Stimulated activated CD8-positive, alpha-beta memory T cell treated with anti-CD3 and anti-CD28 coated beads, Interleukin-15, amount 100 ng/mL, for 48 hours (primary cell): ENCODE measurements at regions not wholly inside any gene's neighbourhood (a gene's known extent, or its start where the extent isn't known, plus 50 kb on each side); places are given as distances from the start of the nearest gene placed in this dataset.
"Not testable (repeated sequence)": the region's sequence is repeated elsewhere in the genome, so short reads cannot be mapped to it uniquely, and the experiment has no call there.

Source experiments
- DNase-seq, 2 donors: peaks; one replicate each; pipeline ENCODE4 v3.0.0-alpha.2; 2020; ENCODE audit warnings: low read depth in 2 of 2

GRCh38 chr2:125364192-125364983 is 1291.6 kb upstream of the GYPC start:
- DNase-seq = no peak

- no peak for DNase-seq
These were observed 1291.0 kb upstream of the GYPC start for GRCh38 chr2:125364984-125365265.

GRCh38 chr2:125371867-125372266 is 1284.1 kb upstream of the GYPC start:
- DNase-seq = no peak

GRCh38 chr2:125373293-125373692 is 1282.7 kb upstream of the GYPC start:
- no peak for DNase-seq

- DNase-seq = no peak
These were observed 1269.9 kb upstream of the GYPC start for GRCh38 chr2:125386074-125386473.

- no peak for DNase-seq
These were observed 1258.3 kb upstream of the GYPC start for GRCh38 chr2:125397535-125398251.

- DNase-seq = no peak
These were observed 1257.0 kb upstream of the GYPC start for GRCh38 chr2:125398738-125399524.

GRCh38 chr2:125405816-125406215 is 1250.1 kb upstream of the GYPC start:
- DNase-seq = no peak

- DNase-seq = no peak
These were observed 1247.0 kb upstream of the GYPC start for GRCh38 chr2:125408874-125409538.

- no peak for DNase-seq
These were observed 1237.5 kb upstream of the GYPC start for GRCh38 chr2:125418483-125418882.

- not testable (repeated sequence) for DNase-seq
These were observed 1233.7 kb upstream of the GYPC start for GRCh38 chr2:125422198-125422770.

GRCh38 chr2:125424266-125424785 is 1231.6 kb upstream of the GYPC start:
- DNase-seq = no peak

- no peak for DNase-seq
These were observed 1228.1 kb upstream of the GYPC start for GRCh38 chr2:125427721-125428315.

- DNase-seq = no peak
These were observed 1211.9 kb upstream of the GYPC start for GRCh38 chr2:125444106-125444505.

GRCh38 chr2:125445495-125445894 is 1210.5 kb upstream of the GYPC start:
- DNase-seq = no peak

- DNase-seq = no peak
These were observed 1205.9 kb upstream of the GYPC start for GRCh38 chr2:125450092-125450491.

- no peak for DNase-seq
These were observed 1200.8 kb upstream of the GYPC start for GRCh38 chr2:125455110-125455509.

- DNase-seq = no peak
These were observed 1199.1 kb upstream of the GYPC start for GRCh38 chr2:125456693-125457363.

- DNase-seq = no peak
These were observed 1184.0 kb upstream of the GYPC start for GRCh38 chr2:125471963-125472362.

GRCh38 chr2:125479143-125479636 is 1176.8 kb upstream of the GYPC start:
- no peak for DNase-seq
